Type B pancreatic cell (in vitro differentiated cells): ENCODE measurements at regions not wholly inside any gene's neighbourhood (a gene's known extent, or its start where the extent isn't known, plus 50 kb on each side); places are given as distances from the start of the nearest gene placed in this dataset.

Source experiments
- DNase-seq: peaks from one replicate; pipeline ENCODE4 v3.0.0; 2021; ENCODE audit warnings: mixed read lengths; ENCODE audit not compliant: unreplicated experiment; ENCODE audit errors: extremely low spot score
- H3K27ac Mint-ChIP-seq: 2 replicates; pipeline ENCODE4 v1.8.0; 2021; ENCODE audit warnings: mild to moderate bottlenecking, mixed read lengths
- H3K27me3 Mint-ChIP-seq: 2 replicates; pipeline ENCODE4 v1.8.0; 2021; ENCODE audit warnings: mixed read lengths
- H3K36me3 Mint-ChIP-seq: 2 replicates; pipeline ENCODE4 v1.8.0; 2021; ENCODE audit warnings: mixed read lengths
- H3K4me1 Mint-ChIP-seq: one replicate; pipeline ENCODE4 v1.8.0; 2021; ENCODE audit warnings: mixed read lengths; ENCODE audit not compliant: unreplicated experiment
- H3K4me3 Mint-ChIP-seq: 2 replicates; pipeline ENCODE4 v1.8.0; 2021; ENCODE audit warnings: mild to moderate bottlenecking, mixed read lengths
- H3K9me3 Mint-ChIP-seq: 2 replicates; pipeline ENCODE4 v1.8.0; 2021; ENCODE audit warnings: mixed read lengths
- TF ChIP-seq, protein P1 (sequence below): fragments of 200-600 bp; sonication (generic); conservative IDR thresholded peaks from 2 replicates; pipeline ENCODE4 v1.5.0; 2021; ENCODE audit warnings: antibody characterized with exemption, mild to moderate bottlenecking

DNA sequence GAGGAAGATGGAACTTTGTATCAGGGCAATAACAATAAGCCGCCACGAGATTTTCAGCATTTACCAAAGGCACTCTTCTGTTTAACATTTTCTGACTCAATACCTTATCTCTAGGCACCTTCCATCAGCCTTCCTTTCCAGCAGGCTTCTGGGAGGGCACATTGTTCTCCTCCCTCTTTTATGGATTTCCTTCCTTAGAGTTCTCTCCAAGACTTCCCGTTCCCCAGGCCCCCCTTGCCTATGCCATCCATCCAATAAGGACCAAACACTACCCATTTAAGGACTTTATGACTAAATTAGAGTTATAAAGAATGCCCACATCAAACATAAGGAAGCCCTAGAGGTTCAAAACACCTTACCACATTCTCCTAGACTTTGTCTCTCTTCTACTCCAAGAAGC lies 71.0 kb upstream of the ACP3 start:
- no peak overlapping the region for H3K27ac Mint-ChIP-seq
- no peak overlapping the region for H3K4me3 Mint-ChIP-seq
- peaks cover 29% of the 10 kb centered on the region for H3K27me3 Mint-ChIP-seq
- no peak for DNase-seq
- no peaks in the 10 kb centered on the region for H3K4me1 Mint-ChIP-seq
- TF ChIP-seq, protein P1, sequence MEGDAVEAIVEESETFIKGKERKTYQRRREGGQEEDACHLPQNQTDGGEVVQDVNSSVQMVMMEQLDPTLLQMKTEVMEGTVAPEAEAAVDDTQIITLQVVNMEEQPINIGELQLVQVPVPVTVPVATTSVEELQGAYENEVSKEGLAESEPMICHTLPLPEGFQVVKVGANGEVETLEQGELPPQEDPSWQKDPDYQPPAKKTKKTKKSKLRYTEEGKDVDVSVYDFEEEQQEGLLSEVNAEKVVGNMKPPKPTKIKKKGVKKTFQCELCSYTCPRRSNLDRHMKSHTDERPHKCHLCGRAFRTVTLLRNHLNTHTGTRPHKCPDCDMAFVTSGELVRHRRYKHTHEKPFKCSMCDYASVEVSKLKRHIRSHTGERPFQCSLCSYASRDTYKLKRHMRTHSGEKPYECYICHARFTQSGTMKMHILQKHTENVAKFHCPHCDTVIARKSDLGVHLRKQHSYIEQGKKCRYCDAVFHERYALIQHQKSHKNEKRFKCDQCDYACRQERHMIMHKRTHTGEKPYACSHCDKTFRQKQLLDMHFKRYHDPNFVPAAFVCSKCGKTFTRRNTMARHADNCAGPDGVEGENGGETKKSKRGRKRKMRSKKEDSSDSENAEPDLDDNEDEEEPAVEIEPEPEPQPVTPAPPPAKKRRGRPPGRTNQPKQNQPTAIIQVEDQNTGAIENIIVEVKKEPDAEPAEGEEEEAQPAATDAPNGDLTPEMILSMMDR, result no peak
- no peaks in the 10 kb centered on the region for H3K36me3 Mint-ChIP-seq
- H3K9me3 Mint-ChIP-seq, result no peaks in the 10 kb centered on the region

DNA sequence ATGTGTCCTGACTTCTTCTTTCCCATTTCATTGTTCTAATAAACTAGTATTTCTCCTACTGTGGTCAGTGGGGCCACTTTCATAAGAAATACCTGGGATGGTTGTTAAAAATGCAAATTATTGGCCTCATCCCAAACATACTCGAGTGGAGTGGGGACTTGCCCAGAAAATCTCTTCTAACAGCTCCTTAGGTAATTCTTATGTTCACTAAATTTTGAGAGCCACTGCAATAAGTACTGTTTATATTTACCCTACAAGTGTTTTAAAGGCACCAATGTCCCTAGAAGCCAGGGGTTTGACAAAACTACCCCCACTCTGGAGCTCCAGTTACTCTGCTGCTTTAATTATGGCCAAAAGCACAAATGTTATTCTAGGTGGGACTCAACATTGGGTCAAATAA lies 70.0 kb upstream of the ACP3 start:
- no peak for DNase-seq
- no peak overlapping the region for H3K4me3 Mint-ChIP-seq
- H3K4me1 Mint-ChIP-seq, result no peaks in the 10 kb centered on the region
- TF ChIP-seq, protein P1, result no peak
- no peaks in the 10 kb centered on the region for H3K9me3 Mint-ChIP-seq
- no peaks in the 10 kb centered on the region for H3K36me3 Mint-ChIP-seq
- H3K27me3 Mint-ChIP-seq, result peaks cover 20% of the 10 kb centered on the region
- no peak overlapping the region for H3K27ac Mint-ChIP-seq

DNA sequence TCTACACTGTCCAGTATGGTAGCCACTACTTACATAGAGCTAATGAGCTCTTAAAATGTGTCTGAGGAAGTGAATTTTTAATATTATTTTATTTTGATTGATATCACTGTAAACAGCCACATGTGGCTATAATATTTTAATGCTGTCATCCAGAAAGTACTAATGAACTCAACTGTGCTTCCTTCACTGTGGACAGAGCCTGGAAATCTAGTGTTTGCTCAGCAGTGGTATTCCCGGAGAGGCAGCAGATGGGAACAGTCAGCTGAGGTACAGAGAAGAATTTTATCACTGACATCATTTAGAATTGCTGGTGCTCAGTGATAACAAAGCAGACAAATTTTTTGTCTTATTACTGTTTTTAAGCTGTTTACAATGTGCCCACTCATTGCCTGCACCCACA lies 68.7 kb upstream of the ACP3 start:
- Mint-ChIP-seq H3K27ac (no peak overlapping the region), H3K4me3 (no peak overlapping the region), H3K27me3 (peaks cover 20% of the 10 kb centered on the region), H3K4me1 (no peaks in the 10 kb centered on the region), H3K36me3 (no peaks in the 10 kb centered on the region), H3K9me3 (no peaks in the 10 kb centered on the region)
- DNase-seq, result no peak
- TF ChIP-seq, protein P1, result no peak

DNA sequence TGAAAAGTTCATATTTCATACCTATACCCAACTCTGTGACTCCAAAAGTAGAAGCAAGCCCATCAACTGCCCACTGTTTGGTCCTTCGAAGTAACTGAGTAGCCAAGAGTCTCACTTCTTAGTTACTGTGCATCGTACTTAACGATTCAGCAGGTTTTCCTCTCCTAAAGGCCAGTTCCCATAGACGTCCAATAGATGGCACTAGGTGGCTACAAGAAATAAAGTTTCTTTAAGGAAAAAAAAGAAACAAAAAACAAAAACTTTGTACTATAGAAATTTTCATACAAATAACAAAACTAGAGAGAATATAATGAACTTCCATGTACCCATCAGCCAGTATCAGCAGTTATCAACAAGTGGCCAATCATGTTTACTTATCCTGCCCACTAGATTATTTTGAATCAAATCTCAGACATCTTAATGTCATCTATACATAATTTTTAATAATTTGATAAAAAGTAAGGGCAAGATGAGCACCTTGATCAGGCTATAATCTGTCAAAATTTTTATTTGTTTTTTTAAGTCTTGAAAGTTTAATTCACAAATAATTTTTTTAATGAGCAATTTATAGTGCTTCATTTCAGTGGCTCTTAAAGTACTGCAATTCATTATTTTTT lies 63.8 kb upstream of the ACP3 start:
- no peak overlapping the region for H3K27ac Mint-ChIP-seq
- TF ChIP-seq, protein P1, result peak; percentile 87
- H3K36me3 Mint-ChIP-seq, result no peaks in the 10 kb centered on the region
- no peak overlapping the region for H3K4me3 Mint-ChIP-seq
- peaks cover 5% of the 10 kb centered on the region for H3K27me3 Mint-ChIP-seq
- peaks cover 6% of the 10 kb centered on the region for H3K9me3 Mint-ChIP-seq
- DNase-seq, result no peak
- H3K4me1 Mint-ChIP-seq, result peaks cover 11% of the 10 kb centered on the region

DNA sequence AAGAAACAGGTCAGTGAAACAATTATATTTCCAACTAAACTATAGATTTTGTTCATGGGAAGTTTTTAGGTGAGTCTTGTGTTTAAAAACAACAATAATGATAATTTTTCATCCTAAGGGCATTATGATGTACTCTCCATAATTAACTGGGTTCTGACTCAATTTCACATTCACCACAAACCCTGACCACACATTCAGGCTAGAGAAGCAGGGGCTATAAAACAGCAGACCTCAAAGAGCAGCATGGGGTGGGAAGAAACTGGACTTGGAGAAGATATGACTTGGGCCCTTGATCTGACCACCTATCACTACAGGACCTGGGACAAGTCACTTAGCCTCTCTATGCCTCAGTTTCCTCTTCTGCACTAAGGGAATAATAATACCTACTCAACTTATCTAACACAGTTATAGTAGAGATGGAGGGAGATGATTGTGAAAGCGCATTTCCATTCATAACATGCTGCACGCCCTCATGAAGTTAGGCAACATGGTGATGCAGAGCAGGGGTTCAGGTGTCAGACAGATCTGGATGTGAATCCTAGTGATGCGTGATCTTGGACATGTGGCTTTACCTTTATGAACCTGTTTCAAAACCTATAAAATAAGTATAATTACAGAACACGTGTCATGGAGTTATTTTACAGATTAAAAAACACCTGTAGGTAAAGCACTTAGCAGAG lies 63.0 kb upstream of the ACP3 start:
- Mint-ChIP-seq H3K27ac (no peak overlapping the region), H3K4me1 (peaks cover 11% of the 10 kb centered on the region), H3K27me3 (peaks cover 5% of the 10 kb centered on the region), H3K9me3 (peaks cover 6% of the 10 kb centered on the region), H3K36me3 (no peaks in the 10 kb centered on the region), H3K4me3 (no peak overlapping the region)
- DNase-seq, result no peak
- TF ChIP-seq, protein P1, result no peak
